B cell (primary cell): ENCODE measurements at regions not wholly inside any gene's neighbourhood (a gene's known extent, or its start where the extent isn't known, plus 50 kb on each side); places are given as distances from the start of the nearest gene placed in this dataset.

ENCODE experiments used
- CTCF ChIP-seq: fragments of 200-600 bp; IDR thresholded peaks from one replicate; pipeline ENCODE4 v1.8.0; 2022; ENCODE audit warnings: antibody characterized with exemption, mild to moderate bottlenecking
- EZH2 ChIP-seq: IDR thresholded peaks from 2 replicates; pipeline ENCODE4 v1.6.1; 2012; ENCODE audit warnings: borderline replicate concordance, low read depth, mild to moderate bottlenecking, moderate library complexity, low read length; ENCODE audit not compliant: insufficient read depth, poor library complexity, severe bottlenecking

GRCh38 chr3:72615182-72615581, 233.1 kb downstream of the SHQ1 start:
- TF ChIP-seq CTCF (no peak), EZH2 (no peak)
